GM12864 (cell line): ENCODE measurements at regions not wholly inside any gene's neighbourhood (a gene's known extent, or its start where the extent isn't known, plus 50 kb on each side); places are given as distances from the start of the nearest gene placed in this dataset.

ENCODE experiments used
- DNase-seq: peaks from one replicate; pipeline ENCODE4 v3.0.0-alpha.2; 2011; ENCODE audit warnings: low read depth
- H3K4me3 ChIP-seq: 2 replicates; pipeline ENCODE4 v1.5.1; 2011; ENCODE audit warnings: mild to moderate bottlenecking, low read depth, low read length, control low read depth
- TF ChIP-seq, protein P1 (sequence below): IDR thresholded peaks from 2 replicates; pipeline ENCODE4 v1.5.1; 2011; ENCODE audit warnings: low read depth, mild to moderate bottlenecking, moderate library complexity, low read length, control low read depth, inconsistent platforms; ENCODE audit errors: missing control alignments

DNA sequence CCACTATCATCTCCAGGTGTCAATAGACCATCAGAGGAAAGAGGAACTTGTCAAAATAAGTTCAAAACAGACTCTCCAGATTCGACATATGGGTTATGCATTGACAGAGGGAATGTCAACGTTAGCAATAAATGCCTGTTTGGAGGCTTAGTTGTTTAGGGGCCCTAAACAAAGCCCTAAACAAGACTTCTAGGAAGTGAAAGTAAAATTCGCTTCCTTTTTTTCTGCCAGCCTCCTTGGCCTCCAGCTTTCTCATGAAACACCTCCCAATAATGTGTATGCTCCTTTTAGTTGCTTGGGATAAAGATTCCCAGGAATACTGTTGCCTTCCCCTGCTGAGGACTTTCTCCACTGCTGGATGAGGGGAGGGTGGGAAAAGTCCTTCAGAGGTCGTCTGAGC, 70.9 kb upstream of the ARNT2 start:
- DNase-seq: no peak
- no peak overlapping the region for H3K4me3 ChIP-seq
- TF ChIP-seq, protein P1, sequence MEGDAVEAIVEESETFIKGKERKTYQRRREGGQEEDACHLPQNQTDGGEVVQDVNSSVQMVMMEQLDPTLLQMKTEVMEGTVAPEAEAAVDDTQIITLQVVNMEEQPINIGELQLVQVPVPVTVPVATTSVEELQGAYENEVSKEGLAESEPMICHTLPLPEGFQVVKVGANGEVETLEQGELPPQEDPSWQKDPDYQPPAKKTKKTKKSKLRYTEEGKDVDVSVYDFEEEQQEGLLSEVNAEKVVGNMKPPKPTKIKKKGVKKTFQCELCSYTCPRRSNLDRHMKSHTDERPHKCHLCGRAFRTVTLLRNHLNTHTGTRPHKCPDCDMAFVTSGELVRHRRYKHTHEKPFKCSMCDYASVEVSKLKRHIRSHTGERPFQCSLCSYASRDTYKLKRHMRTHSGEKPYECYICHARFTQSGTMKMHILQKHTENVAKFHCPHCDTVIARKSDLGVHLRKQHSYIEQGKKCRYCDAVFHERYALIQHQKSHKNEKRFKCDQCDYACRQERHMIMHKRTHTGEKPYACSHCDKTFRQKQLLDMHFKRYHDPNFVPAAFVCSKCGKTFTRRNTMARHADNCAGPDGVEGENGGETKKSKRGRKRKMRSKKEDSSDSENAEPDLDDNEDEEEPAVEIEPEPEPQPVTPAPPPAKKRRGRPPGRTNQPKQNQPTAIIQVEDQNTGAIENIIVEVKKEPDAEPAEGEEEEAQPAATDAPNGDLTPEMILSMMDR: no peak

DNA sequence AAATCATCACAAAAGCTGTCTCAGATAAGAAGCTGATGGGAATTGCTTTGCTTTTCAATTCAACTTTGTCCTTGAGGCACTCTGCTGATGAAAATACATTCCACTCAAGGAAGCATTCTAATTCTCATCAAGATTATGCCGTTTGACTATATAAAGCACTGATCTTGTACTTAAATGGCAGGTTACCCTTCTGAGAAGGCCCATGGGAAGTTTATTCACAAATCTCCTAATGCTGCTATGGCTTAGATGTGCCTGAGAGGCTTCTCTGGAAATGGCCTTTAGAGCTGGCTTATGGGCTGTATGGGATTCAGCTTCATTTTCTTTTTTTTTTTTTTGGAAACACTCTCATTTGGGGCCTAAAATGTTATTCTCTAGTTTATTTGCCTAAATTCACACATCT, 69.7 kb upstream of the ARNT2 start:
- H3K4me3 ChIP-seq: no peak overlapping the region
- TF ChIP-seq, protein P1: no peak
- DNase-seq: no peak

DNA sequence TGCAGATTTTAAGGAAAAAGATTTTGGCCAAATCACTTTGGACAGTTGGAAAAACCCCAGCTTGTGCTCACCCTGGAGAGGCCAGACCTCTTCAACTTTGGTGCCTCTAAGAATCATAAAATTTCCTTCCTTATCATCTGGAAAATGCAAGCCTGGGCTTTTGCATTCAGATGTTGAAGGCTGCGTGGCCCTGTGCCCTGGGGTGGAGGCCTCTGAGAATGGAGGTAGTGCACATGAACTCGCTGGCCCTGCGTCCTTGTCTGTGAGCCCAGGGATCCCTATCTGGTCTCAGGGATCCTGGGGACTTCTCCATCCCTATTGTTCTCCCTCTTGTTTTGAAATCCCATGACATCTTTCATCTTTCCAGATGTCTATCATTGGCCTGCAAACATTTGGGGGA, 64.6 kb upstream of the ARNT2 start:
- H3K4me3 ChIP-seq: no peak overlapping the region
- TF ChIP-seq, protein P1: no peak
- no peak for DNase-seq

DNA sequence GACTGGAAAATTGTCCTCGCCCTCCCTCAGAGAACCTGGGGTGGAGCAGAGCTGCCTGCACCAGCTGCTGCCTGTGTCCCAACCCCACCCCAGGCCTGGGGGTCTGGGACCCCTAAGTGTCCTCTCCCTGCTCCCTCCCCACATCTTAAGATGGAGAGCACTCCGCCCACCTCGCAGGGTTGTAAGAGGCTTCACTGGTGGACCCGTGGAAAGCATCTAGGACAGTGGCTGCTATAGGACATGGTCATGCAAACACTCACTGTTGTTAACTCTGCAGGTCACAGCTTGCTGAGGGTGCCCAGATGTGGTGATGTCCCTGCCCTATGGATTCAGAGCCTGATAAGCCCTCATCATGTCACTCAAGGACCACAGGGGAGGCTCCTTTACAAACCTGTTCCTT, 62.0 kb upstream of the ARNT2 start:
- DNase-seq: no peak
- TF ChIP-seq, protein P1: no peak
- H3K4me3 ChIP-seq: no peak overlapping the region

DNA sequence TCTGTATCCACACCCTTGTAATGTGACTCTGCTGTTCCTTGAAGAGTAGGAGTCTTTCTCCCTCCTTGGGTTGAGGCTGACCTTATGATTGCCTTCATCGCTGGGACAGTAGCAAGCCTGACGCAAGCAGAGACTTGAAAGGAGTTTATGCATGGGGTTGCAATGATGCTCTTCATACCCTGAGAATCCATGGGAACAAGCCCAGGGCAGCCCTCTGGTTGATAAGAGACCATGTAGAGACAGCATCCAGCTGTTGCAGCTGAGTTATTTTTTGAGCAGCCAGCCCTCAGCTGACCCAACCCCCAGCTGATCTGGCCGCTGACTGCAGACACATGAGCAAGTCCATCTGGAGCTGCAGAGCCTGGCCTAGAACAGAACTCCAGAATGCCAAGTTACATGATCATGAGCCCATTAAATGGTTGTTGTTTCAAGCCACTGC, 60.6 kb upstream of the ARNT2 start:
- TF ChIP-seq, protein P1: no peak
- no peak overlapping the region for H3K4me3 ChIP-seq
- DNase-seq: no peak

DNA sequence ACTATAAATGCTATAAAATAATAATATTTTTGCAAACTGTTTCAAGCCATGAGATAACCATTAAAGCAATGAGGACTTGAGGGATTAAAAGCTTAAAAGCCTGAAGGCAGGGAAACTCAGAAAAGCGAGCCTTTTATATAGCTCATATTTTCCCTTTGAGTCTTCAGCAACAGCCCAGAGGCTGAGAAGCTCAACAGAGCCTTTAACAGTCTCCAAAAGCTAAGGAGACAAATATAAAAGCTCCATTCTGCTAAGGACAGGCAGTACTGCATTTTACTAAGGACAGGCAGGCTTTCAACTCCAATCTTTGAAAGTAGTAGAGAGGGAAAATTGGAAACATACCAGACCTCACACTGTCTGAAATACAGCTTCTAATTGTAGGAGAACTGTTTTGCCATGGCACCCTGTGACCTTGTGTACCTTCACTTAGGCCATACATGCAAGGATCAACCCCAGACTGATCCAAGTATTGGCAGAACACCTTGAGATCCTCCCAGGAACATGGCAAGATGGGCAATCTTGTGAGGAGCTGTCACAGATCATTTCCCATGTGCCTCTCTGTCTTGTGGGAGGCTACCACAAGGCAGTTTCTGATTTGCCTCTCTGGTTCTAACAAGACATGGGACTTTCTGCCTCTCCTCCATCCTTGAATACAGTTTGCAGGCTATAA, 53.1 kb upstream of the ARNT2 start:
- no peak for DNase-seq
- TF ChIP-seq, protein P1: no peak
- H3K4me3 ChIP-seq: no peak overlapping the region
